Smooth muscle cell (in vitro differentiated cells): ENCODE measurements at regions not wholly inside any gene's neighbourhood (a gene's known extent, or its start where the extent isn't known, plus 50 kb on each side); places are given as distances from the start of the nearest gene placed in this dataset.

Source experiments
- DNase-seq: peaks from one replicate; lab custom pipeline; 2025; ENCODE audit not compliant: unreplicated experiment; lab: John Stamatoyannopoulos, UW
- H2AFZ ChIP-seq: fragments of 200-600 bp; sonication (generic); 2 replicates; pipeline ENCODE4 v1.6.0; 2016; ENCODE audit warnings: antibody characterized with exemption, low read depth, mild to moderate bottlenecking
- H3F3A ChIP-seq: fragments of 200-600 bp; sonication (generic); 2 replicates; pipeline ENCODE4 v1.6.0; 2017; ENCODE audit warnings: antibody characterized with exemption, low read depth
- H3K27ac ChIP-seq: fragments of 200-600 bp; sonication (generic); 2 replicates; pipeline ENCODE4 v1.5.1; 2016; ENCODE audit warnings: low read depth, mild to moderate bottlenecking
- H3K27me3 ChIP-seq: fragments of 200-600 bp; sonication (generic); 2 replicates; pipeline ENCODE4 v1.6.1; 2016; ENCODE audit warnings: low read depth, mild to moderate bottlenecking
- H3K36me3 ChIP-seq: fragments of 200-600 bp; sonication (generic); 2 replicates; pipeline ENCODE4 v1.5.1; 2016; ENCODE audit warnings: low read depth
- H3K4me1 ChIP-seq: fragments of 200-600 bp; sonication (generic); 2 replicates; pipeline ENCODE4 v1.5.1; 2016; ENCODE audit warnings: low read depth
- H3K4me2 ChIP-seq: fragments of 200-600 bp; sonication (generic); 2 replicates; pipeline ENCODE4 v1.6.0; 2016; ENCODE audit warnings: mild to moderate bottlenecking
- H3K4me3 ChIP-seq: fragments of 200-600 bp; sonication (generic); 2 replicates; pipeline ENCODE4 v1.5.1; 2016; ENCODE audit warnings: mild to moderate bottlenecking
- H3K79me2 ChIP-seq: fragments of 200-600 bp; sonication (generic); 2 replicates; pipeline ENCODE4 v1.6.0; 2016; ENCODE audit warnings: low read depth, mild to moderate bottlenecking
- H3K9ac ChIP-seq: fragments of 200-600 bp; sonication (generic); 2 replicates; pipeline ENCODE4 v1.6.0; 2016; ENCODE audit warnings: low read depth
- H3K9me3 ChIP-seq: fragments of 200-600 bp; sonication (generic); replicated peaks from 2 replicates; pipeline ENCODE4 v1.5.1; 2016; ENCODE audit warnings: low read depth
- H4K20me1 ChIP-seq: fragments of 200-600 bp; sonication (generic); 2 replicates; pipeline ENCODE4 v1.6.0; 2016; ENCODE audit warnings: low read depth
- WGBS: methylation state at CpG from one replicate; pipeline ENCODE4 v1.1.7; 2016; ENCODE audit warnings: low lambda C conversion rate; 5-methylcytosine and 5-hydroxymethylcytosine counted together
- TF ChIP-seq, protein P1 (sequence below): fragments of 200-600 bp; sonication (generic); IDR thresholded peaks from 2 replicates; pipeline ENCODE4 v1.5.1; 2017; ENCODE audit warnings: borderline replicate concordance, mild to moderate bottlenecking, antibody characterized with exemption; ENCODE audit not compliant: insufficient read depth, poor library complexity, severe bottlenecking

DNA sequence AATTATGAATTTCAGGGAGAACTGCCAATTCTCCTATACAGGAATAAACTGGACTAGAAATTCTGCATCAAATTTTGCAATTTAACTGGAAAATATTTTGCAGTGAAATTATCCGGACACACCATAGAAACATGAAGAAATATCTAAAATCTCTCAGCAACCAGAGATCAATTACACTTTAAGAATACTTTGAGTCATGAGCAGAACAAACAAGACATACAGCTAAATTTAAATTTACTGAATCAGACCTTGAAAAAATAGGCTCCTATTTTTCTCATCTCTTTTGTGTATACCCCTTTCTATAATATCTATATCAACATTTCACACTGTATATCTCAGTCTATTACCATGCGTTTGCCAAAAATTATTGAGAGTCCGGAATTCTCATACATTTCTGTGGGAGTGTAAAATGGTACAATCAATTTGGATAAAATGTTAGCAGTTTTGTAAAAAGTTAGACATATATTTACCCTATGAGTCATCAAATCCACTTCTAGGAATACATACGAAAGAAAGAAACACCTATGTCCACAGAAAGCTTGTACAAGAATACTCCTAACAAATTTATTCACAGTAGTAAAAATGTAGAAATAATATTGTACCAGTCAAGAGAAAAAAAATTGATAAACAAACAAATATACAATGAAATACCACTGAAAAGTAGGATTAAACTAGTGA, 593.1 kb upstream of the NECTIN3 start:
- Histone ChIP-seq H3K9ac (no peak overlapping the region), H2AFZ (no peak overlapping the region), H3F3A (no peaks in the 10 kb centered on the region), H3K9me3 (no peaks in the 10 kb centered on the region), H3K27ac (no peak overlapping the region), H3K4me1 (no peaks in the 10 kb centered on the region), H4K20me1 (no peaks in the 10 kb centered on the region), H3K79me2 (no peaks in the 10 kb centered on the region), H3K36me3 (no peaks in the 10 kb centered on the region), H3K4me3 (no peak overlapping the region), H3K4me2 (no peak overlapping the region), H3K27me3 (no peaks in the 10 kb centered on the region)
- TF ChIP-seq, protein P1, sequence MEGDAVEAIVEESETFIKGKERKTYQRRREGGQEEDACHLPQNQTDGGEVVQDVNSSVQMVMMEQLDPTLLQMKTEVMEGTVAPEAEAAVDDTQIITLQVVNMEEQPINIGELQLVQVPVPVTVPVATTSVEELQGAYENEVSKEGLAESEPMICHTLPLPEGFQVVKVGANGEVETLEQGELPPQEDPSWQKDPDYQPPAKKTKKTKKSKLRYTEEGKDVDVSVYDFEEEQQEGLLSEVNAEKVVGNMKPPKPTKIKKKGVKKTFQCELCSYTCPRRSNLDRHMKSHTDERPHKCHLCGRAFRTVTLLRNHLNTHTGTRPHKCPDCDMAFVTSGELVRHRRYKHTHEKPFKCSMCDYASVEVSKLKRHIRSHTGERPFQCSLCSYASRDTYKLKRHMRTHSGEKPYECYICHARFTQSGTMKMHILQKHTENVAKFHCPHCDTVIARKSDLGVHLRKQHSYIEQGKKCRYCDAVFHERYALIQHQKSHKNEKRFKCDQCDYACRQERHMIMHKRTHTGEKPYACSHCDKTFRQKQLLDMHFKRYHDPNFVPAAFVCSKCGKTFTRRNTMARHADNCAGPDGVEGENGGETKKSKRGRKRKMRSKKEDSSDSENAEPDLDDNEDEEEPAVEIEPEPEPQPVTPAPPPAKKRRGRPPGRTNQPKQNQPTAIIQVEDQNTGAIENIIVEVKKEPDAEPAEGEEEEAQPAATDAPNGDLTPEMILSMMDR: no peak
- DNase-seq: no peak
- WGBS: 85% methylated on average over 4 of the region's 4 CpGs

GRCh38 chr3:110479731-110480130, 591.9 kb upstream of the NECTIN3 start:
- Histone ChIP-seq H3K36me3 (no peaks in the 10 kb centered on the region), H3K4me2 (no peak overlapping the region), H3K79me2 (no peaks in the 10 kb centered on the region), H3K4me1 (no peaks in the 10 kb centered on the region), H3K4me3 (no peak overlapping the region), H4K20me1 (no peaks in the 10 kb centered on the region), H3K27ac (no peak overlapping the region), H3F3A (no peaks in the 10 kb centered on the region), H2AFZ (no peak overlapping the region), H3K9me3 (no peaks in the 10 kb centered on the region), H3K27me3 (no peaks in the 10 kb centered on the region), H3K9ac (no peak overlapping the region)
- TF ChIP-seq, protein P1: no peak
- no peak for DNase-seq
- 76% methylated on average over 2 of the region's 2 CpGs for WGBS

DNA sequence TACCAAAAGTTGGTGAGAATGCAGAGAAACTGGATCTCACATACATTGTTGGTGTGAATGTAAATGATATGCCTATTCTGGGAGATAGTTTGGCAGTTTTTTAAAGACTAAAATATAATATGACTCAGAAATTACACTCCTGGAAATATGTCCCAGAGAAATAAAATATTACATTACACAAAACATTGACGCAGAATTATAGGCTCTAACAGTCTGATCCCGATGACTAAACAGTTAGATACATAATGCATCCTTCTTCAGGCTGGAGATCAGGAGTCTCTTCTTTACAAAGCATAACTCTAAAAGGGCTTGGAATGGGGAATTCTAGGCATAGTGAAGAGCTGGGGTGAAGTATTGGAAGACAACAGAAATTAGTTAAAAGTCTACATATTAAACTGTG, 586.2 kb upstream of the NECTIN3 start:
- no peaks in the 10 kb centered on the region for H3K79me2 ChIP-seq
- H3F3A ChIP-seq: no peaks in the 10 kb centered on the region
- H2AFZ ChIP-seq: no peak overlapping the region
- peaks cover 10% of the 10 kb centered on the region for H3K36me3 ChIP-seq
- no peaks in the 10 kb centered on the region for H4K20me1 ChIP-seq
- H3K9me3 ChIP-seq: peaks cover 13% of the 10 kb centered on the region
- H3K27ac ChIP-seq: no peak overlapping the region
- H3K9ac ChIP-seq: no peak overlapping the region
- no peaks in the 10 kb centered on the region for H3K27me3 ChIP-seq
- WGBS: 97% methylated on average over 2 of the region's 2 CpGs
- H3K4me2 ChIP-seq: no peak overlapping the region
- no peaks in the 10 kb centered on the region for H3K4me1 ChIP-seq
- H3K4me3 ChIP-seq: no peak overlapping the region
- TF ChIP-seq, protein P1: no peak
- no peak for DNase-seq

DNA sequence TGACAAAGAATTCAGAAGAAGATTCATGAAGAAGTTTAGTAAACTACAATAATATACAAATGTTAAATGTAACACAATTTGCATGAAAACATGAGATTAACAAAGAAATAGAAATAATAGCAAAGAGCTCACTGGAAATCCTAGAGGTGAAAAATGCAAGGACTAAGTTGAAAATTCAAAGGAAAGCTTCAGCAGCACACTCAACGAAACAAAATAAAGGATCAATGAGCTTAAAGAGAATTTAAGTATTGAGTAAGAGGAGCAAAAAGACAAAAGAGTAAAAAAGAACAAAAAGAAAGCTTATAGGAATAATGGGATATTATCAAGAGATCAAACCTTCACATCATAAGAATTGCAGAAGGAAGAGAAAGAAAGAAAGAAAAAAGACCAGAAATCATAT, 583.8 kb upstream of the NECTIN3 start:
- Histone ChIP-seq H3K9ac (no peak overlapping the region), H3K4me1 (no peaks in the 10 kb centered on the region), H3K36me3 (peaks cover 10% of the 10 kb centered on the region), H3F3A (no peaks in the 10 kb centered on the region), H3K4me2 (no peak overlapping the region), H4K20me1 (no peaks in the 10 kb centered on the region), H3K9me3 (peaks cover 13% of the 10 kb centered on the region), H3K27ac (no peak overlapping the region), H3K4me3 (no peak overlapping the region), H3K79me2 (no peaks in the 10 kb centered on the region), H2AFZ (no peak overlapping the region), H3K27me3 (no peaks in the 10 kb centered on the region)
- WGBS: 90% methylated on average over 1 of the region's 1 CpG
- DNase-seq: no peak
- TF ChIP-seq, protein P1: no peak
